SK-N-SH (cell line): ENCODE measurements at regions not wholly inside any gene's neighbourhood (a gene's known extent, or its start where the extent isn't known, plus 50 kb on each side); places are given as distances from the start of the nearest gene placed in this dataset.

Source experiments
- CTCF ChIP-seq: fragments of 200-600 bp; sonication (generic); IDR thresholded peaks from 2 replicates; pipeline ENCODE4 v1.6.1; 2017; ENCODE audit warnings: antibody characterized with exemption, mild to moderate bottlenecking, moderate library complexity
- PBX3 ChIP-seq: IDR thresholded peaks from 2 replicates; pipeline ENCODE4; 2012
- POLR2AphosphoS5 ChIP-seq: IDR thresholded peaks from 2 replicates; pipeline ENCODE4 v1.6.1; 2012; ENCODE audit warnings: low read depth, low read length
- SIN3A ChIP-seq: IDR thresholded peaks from 2 replicates; pipeline ENCODE4 v1.6.1; 2012; ENCODE audit warnings: low read depth, mild to moderate bottlenecking, low read length, moderate library complexity, borderline replicate concordance
- SMC3 ChIP-seq: IDR thresholded peaks from 2 replicates; pipeline ENCODE4 v1.6.1; 2012; ENCODE audit warnings: low read depth, low read length, improper control_type of control experiment
- TCF12 ChIP-seq: IDR thresholded peaks from 2 replicates; pipeline ENCODE4 v1.4.0; 2012
- YY1 ChIP-seq: IDR thresholded peaks from 2 replicates; pipeline ENCODE4 v1.4.0; 2012; ENCODE audit warnings: low read depth, mild to moderate bottlenecking

GRCh38 chr7:115740043-115740442 lies 290.5 kb downstream of the TFEC start:
- TF ChIP-seq CTCF (no peak), YY1 (no peak), SIN3A (no peak), POLR2AphosphoS5 (no peak), TCF12 (no peak), SMC3 (no peak), PBX3 (no peak)
